ENCODE measurements at regions not wholly inside any gene's neighbourhood (a gene's known extent, or its start where the extent isn't known, plus 50 kb on each side); places are given as distances from the start of the nearest gene placed in this dataset.

DNA sequence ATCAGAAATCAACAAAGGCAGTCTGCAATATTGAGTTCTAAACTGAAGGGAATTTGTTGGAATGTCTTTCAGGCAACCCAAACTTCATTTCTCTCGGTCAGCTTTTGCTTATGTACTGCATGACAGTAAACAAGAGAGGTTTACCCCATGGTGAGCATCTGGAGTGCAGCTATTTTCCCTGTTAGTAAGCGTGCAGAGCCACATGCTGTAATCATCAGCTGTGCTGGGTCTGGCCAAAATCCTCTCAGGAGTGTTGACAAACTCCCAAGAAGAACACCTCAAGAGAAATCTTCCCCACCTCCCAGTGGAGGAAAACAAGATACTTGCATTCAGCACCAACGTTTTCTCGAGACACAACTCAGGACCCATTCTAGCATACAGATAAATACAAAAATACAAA is 83.6 kb upstream of the ADAMTSL1 start:
- TF ChIP-seq, protein P1, sequence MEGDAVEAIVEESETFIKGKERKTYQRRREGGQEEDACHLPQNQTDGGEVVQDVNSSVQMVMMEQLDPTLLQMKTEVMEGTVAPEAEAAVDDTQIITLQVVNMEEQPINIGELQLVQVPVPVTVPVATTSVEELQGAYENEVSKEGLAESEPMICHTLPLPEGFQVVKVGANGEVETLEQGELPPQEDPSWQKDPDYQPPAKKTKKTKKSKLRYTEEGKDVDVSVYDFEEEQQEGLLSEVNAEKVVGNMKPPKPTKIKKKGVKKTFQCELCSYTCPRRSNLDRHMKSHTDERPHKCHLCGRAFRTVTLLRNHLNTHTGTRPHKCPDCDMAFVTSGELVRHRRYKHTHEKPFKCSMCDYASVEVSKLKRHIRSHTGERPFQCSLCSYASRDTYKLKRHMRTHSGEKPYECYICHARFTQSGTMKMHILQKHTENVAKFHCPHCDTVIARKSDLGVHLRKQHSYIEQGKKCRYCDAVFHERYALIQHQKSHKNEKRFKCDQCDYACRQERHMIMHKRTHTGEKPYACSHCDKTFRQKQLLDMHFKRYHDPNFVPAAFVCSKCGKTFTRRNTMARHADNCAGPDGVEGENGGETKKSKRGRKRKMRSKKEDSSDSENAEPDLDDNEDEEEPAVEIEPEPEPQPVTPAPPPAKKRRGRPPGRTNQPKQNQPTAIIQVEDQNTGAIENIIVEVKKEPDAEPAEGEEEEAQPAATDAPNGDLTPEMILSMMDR (IDR thresholded peaks at IDR 0.05), result no peak
- TF ChIP-seq, protein P2, sequence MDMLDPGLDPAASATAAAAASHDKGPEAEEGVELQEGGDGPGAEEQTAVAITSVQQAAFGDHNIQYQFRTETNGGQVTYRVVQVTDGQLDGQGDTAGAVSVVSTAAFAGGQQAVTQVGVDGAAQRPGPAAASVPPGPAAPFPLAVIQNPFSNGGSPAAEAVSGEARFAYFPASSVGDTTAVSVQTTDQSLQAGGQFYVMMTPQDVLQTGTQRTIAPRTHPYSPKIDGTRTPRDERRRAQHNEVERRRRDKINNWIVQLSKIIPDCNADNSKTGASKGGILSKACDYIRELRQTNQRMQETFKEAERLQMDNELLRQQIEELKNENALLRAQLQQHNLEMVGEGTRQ (IDR thresholded peaks at IDR 0.05), result no peak
- TF ChIP-seq JUNB (IDR thresholded peaks at IDR 0.05), result no peak
- TF ChIP-seq, protein P3, sequence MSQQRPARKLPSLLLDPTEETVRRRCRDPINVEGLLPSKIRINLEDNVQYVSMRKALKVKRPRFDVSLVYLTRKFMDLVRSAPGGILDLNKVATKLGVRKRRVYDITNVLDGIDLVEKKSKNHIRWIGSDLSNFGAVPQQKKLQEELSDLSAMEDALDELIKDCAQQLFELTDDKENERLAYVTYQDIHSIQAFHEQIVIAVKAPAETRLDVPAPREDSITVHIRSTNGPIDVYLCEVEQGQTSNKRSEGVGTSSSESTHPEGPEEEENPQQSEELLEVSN (IDR thresholded peaks at IDR 0.05; ENCODE audit: borderline replicate concordance, low read depth), result no peak
- TF ChIP-seq NFE2L2 (conservative IDR thresholded peaks at IDR 0.05; ENCODE audit: low read length), result no peak
- TF ChIP-seq, protein P4, sequence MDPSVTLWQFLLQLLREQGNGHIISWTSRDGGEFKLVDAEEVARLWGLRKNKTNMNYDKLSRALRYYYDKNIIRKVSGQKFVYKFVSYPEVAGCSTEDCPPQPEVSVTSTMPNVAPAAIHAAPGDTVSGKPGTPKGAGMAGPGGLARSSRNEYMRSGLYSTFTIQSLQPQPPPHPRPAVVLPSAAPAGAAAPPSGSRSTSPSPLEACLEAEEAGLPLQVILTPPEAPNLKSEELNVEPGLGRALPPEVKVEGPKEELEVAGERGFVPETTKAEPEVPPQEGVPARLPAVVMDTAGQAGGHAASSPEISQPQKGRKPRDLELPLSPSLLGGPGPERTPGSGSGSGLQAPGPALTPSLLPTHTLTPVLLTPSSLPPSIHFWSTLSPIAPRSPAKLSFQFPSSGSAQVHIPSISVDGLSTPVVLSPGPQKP (IDR thresholded peaks at IDR 0.05; ENCODE audit: low read depth, low read length), result no peak
- no peak for TF ChIP-seq POLR2A (IDR thresholded peaks at IDR 0.05; ENCODE audit: low read length)
- no peak for TF ChIP-seq MYC (IDR thresholded peaks at IDR 0.05; ENCODE audit: borderline replicate concordance, low read length)
- TF ChIP-seq EHMT2 (IDR thresholded peaks at IDR 0.05; ENCODE audit: low read depth), result no peak
- TF ChIP-seq NR3C1 (IDR thresholded peaks at IDR 0.05), result no peak
- TF ChIP-seq HOXB5 (CRISPR knock-in tag; IDR thresholded peaks at IDR 0.05), result no peak

Data from A549 (cell line).